ENCODE measurements at regions not wholly inside any gene's neighbourhood (a gene's known extent, or its start where the extent isn't known, plus 50 kb on each side); places are given as distances from the start of the nearest gene placed in this dataset.

- no peak overlapping the region for H3K4me3 ChIP-seq
- no peaks in the 10 kb centered on the region for H3K4me1 Mint-ChIP-seq
- no peak overlapping the region for H3K27ac ChIP-seq (ENCODE audit: low read depth)
- H3K9me2 ChIP-seq (ENCODE audit: insufficient read depth), result no peaks in the 10 kb centered on the region
- no peaks in the 10 kb centered on the region for H3K27me3 ChIP-seq (ENCODE audit: insufficient read depth)
- no peaks in the 10 kb centered on the region for H3K4me1 ChIP-seq (ENCODE audit: insufficient read depth)
- H3K36me3 Mint-ChIP-seq (ENCODE audit: low read depth), result no peaks in the 10 kb centered on the region; the same call in 2 of the 3 replicates
- DNase-seq (ENCODE audit: low spot score), result no peak
- no peak overlapping the region for H3K4me2 ChIP-seq
- TF ChIP-seq JUNB (IDR thresholded peaks at IDR 0.05; ENCODE audit: unreplicated experiment) (no peak), STAT1 (IDR thresholded peaks at IDR 0.05; ENCODE audit: unreplicated experiment) (no peak), NANOG (IDR thresholded peaks at IDR 0.05; ENCODE audit: borderline replicate concordance) (no peak), REST (IDR thresholded peaks at IDR 0.05; ENCODE audit: unreplicated experiment) (no peak), EZH2phosphoT487 (IDR thresholded peaks at IDR 0.05; ENCODE audit: unreplicated experiment) (no peak), ZNF462 (CRISPR knock-in tag; IDR thresholded peaks at IDR 0.05) (no peak), POLR2AphosphoS5 (IDR thresholded peaks at IDR 0.05; ENCODE audit: low read depth) (no peak), CTCF (conservative IDR thresholded peaks at IDR 0.05; ENCODE audit: low read depth in 2 of 2) (no peak)
- TF ChIP-seq, protein P1, sequence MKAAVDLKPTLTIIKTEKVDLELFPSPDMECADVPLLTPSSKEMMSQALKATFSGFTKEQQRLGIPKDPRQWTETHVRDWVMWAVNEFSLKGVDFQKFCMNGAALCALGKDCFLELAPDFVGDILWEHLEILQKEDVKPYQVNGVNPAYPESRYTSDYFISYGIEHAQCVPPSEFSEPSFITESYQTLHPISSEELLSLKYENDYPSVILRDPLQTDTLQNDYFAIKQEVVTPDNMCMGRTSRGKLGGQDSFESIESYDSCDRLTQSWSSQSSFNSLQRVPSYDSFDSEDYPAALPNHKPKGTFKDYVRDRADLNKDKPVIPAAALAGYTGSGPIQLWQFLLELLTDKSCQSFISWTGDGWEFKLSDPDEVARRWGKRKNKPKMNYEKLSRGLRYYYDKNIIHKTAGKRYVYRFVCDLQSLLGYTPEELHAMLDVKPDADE (IDR thresholded peaks at IDR 0.05), result no peak
- H3K27me3 Mint-ChIP-seq (ENCODE audit: insufficient read depth, low read depth, poor library complexity), result peaks cover 2% of the 10 kb centered on the region
- H3K27ac Mint-ChIP-seq, result no peak overlapping the region
- no peaks in the 10 kb centered on the region for H3K79me2 ChIP-seq (replicated peaks; ENCODE audit: insufficient read depth)
- no peaks in the 10 kb centered on the region for H4K20me1 ChIP-seq (replicated peaks; ENCODE audit: insufficient read depth)
- no peak overlapping the region for H3K4me3 Mint-ChIP-seq
- peaks cover 7% of the 10 kb centered on the region; the same call in 2 of the 3 replicates for H3K9me3 Mint-ChIP-seq
- no peak overlapping the region for H2AFZ ChIP-seq
- no peaks in the 10 kb centered on the region for H3F3A ChIP-seq (replicated peaks; ENCODE audit: low read depth)
- ATAC-seq, result no peak
- no peaks in the 10 kb centered on the region for H3K36me3 ChIP-seq (ENCODE audit: insufficient read depth)
Observed at GRCh38 chr2:51534166-51534565, 502.2 kb upstream of the NRXN1 start.

Measured in GM23338 (cell line).